NCI-H2107 treated with DMSO at 0.1 percent for 48 hours (cell line): ENCODE measurements at regions not wholly inside any gene's neighbourhood (a gene's known extent, or its start where the extent isn't known, plus 50 kb on each side); places are given as distances from the start of the nearest gene placed in this dataset.

Experiments
- DNase-seq: peaks from one replicate; lab custom pipeline; 2025; ENCODE audit not compliant: unreplicated experiment; lab: John Stamatoyannopoulos, UW

GRCh38 chr3:120838441-120839091 is 69.4 kb upstream of the STXBP5L start:
- DNase-seq, result no peak

- no peak for DNase-seq
Measured at GRCh38 chr3:120839120-120839519, 68.9 kb upstream of the STXBP5L start.

- no peak for DNase-seq
Measured at GRCh38 chr3:120841264-120841663, 66.7 kb upstream of the STXBP5L start.

- DNase-seq, result no peak
Measured at GRCh38 chr3:120846073-120846472, 61.9 kb upstream of the STXBP5L start.

GRCh38 chr3:120848503-120848902 is 59.5 kb upstream of the STXBP5L start:
- DNase-seq, result no peak

GRCh38 chr3:120850381-120851295 is 57.4 kb upstream of the STXBP5L start:
- peak; percentile 92 for DNase-seq

- DNase-seq, result no peak
Measured at GRCh38 chr3:120852412-120852811, 55.6 kb upstream of the STXBP5L start.

GRCh38 chr3:120853416-120853815 is 54.6 kb upstream of the STXBP5L start:
- DNase-seq, result no peak

- DNase-seq, result no peak
Measured at GRCh38 chr3:120854908-120855526, 53.0 kb upstream of the STXBP5L start.

GRCh38 chr3:120855665-120856437 is 52.2 kb upstream of the STXBP5L start:
- DNase-seq, result peak; percentile 50
